ENCODE measurements at regions not wholly inside any gene's neighbourhood (a gene's known extent, or its start where the extent isn't known, plus 50 kb on each side); places are given as distances from the start of the nearest gene placed in this dataset.
A peak's percentile ranks its signal among the peaks of the same experiment; 100 is the strongest.

DNA sequence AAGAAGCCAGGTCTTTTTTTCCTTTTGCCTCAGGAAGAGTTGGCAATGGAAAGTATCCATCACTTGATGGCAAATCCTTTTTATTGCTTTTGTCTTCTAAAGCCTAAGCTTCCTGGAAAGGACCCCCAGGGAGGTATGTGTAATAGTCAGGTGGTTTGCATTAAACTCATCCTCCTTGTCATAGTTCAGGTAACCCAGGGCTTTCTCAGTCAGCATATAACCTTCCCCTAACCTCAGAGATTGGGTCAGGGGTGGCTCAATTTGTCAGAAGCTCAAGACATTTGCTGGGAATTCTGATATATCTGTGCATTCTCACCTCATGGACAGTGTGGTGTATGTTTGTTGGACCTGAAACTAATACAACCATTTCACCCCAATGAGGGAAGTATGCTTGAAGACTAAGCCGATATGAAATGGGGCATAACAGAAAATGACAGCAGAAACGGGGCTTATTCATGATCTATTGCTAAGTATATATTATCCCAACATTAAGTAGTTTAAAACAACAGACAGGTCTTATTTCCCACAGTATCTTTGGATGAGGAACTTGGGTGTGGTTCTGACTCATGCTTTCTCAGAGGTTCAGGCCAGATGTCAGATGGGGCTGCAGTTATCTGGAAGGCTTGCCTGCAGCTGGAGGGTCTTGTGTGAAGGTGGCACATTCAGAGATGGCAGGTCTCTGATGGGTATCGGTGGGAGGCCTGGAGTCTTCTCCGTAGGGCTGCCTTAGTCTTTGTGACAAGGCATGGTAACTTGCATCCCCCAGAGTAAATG, 135.8 kb upstream of the SPON1 start:
- TF ChIP-seq, protein P1, sequence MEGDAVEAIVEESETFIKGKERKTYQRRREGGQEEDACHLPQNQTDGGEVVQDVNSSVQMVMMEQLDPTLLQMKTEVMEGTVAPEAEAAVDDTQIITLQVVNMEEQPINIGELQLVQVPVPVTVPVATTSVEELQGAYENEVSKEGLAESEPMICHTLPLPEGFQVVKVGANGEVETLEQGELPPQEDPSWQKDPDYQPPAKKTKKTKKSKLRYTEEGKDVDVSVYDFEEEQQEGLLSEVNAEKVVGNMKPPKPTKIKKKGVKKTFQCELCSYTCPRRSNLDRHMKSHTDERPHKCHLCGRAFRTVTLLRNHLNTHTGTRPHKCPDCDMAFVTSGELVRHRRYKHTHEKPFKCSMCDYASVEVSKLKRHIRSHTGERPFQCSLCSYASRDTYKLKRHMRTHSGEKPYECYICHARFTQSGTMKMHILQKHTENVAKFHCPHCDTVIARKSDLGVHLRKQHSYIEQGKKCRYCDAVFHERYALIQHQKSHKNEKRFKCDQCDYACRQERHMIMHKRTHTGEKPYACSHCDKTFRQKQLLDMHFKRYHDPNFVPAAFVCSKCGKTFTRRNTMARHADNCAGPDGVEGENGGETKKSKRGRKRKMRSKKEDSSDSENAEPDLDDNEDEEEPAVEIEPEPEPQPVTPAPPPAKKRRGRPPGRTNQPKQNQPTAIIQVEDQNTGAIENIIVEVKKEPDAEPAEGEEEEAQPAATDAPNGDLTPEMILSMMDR (IDR thresholded peaks at IDR 0.05; ENCODE audit: insufficient read depth, low read length, missing control alignments) = no peak
- ChIA-PET CTCF (no interaction called here), POLR2A (no interaction called here)
- DNase-seq (ENCODE audit: low read depth, low spot score) = no peak
- no peak overlapping the region for H3K4me3 ChIP-seq (ENCODE audit: low read depth, low read length)

DNA sequence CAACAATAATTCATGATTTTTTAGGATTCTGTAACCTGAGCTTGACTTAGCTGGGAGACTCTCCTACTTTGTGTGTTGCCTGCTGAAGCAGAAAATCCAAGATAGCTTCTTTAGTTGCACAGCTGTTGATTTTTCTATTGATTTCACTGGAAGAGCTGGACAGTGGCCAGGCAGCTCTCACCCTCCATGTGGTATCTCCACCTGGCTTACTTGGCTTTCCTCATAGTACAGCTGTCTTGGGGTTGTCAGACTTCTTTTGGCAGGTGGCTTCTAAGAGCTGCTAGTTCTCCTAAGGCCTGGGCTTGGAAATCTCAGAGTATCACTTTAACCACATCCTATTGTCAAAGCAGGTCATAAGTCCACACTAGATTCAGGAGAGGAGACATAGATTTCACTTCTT, 130.8 kb upstream of the SPON1 start:
- DNase-seq (ENCODE audit: low read depth, low spot score) = no peak
- CTCF ChIA-PET = no interaction called here

DNA sequence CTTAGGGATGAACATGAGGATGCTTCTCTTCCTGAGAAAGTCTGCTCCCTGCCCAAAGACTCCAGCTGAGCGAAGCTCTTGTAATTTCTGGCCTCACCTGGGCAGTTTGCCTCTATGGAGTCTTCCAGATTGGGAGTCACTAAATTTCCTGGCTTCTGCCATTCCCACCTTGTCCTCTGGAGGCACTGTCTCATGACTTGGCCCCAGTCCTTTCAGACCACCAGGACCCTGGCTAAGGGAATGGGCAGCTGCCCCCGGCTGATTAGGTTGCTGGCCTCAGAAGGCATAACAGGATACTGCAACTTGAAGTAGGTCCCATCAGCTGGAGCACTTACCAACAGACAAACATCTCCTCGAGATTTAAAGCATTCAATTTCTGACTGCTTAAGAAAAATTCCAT, 128.1 kb upstream of the SPON1 start:
- POLR2A ChIA-PET = no interaction called here
- CTCF ChIA-PET = no interaction called here
- TF ChIP-seq, protein P1 (IDR thresholded peaks at IDR 0.05; ENCODE audit: insufficient read depth, low read length, missing control alignments) = peak; percentile 31
- H3K4me3 ChIP-seq (ENCODE audit: low read depth, low read length) = no peak overlapping the region
- DNase-seq (ENCODE audit: low read depth, low spot score) = no peak

More for the DNA sequence above, 130.8 kb upstream of the SPON1 start:
- no peak overlapping the region for H3K4me3 ChIP-seq (ENCODE audit: low read depth, low read length)
- TF ChIP-seq, protein P1 (IDR thresholded peaks at IDR 0.05; ENCODE audit: insufficient read depth, low read length, missing control alignments) = no peak
- POLR2A ChIA-PET = no interaction called here

DNA sequence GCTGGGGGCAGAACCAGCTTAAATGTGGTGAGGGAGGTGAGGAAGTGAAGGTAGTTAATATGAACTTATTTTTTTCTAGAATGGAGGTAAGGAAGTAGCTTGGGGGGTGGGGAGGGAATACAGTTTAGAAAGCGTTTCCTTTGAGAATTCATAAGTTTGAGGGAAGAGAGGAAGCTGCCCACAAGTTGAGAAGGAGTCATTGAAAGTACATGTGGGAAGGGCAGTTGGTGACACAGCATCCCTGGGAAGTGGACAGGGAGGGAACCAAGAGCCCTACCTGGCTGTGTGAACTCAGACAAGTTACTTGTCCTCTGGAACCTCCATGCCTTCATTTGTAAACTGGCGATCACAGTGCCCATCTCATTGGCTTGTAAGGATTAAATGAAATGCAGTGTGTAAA, 125.9 kb upstream of the SPON1 start:
- POLR2A ChIA-PET = no interaction called here
- CTCF ChIA-PET = no interaction called here
- TF ChIP-seq, protein P1 (IDR thresholded peaks at IDR 0.05; ENCODE audit: insufficient read depth, low read length, missing control alignments) = no peak
- DNase-seq (ENCODE audit: low read depth, low spot score) = no peak
- no peak overlapping the region for H3K4me3 ChIP-seq (ENCODE audit: low read depth, low read length)

DNA sequence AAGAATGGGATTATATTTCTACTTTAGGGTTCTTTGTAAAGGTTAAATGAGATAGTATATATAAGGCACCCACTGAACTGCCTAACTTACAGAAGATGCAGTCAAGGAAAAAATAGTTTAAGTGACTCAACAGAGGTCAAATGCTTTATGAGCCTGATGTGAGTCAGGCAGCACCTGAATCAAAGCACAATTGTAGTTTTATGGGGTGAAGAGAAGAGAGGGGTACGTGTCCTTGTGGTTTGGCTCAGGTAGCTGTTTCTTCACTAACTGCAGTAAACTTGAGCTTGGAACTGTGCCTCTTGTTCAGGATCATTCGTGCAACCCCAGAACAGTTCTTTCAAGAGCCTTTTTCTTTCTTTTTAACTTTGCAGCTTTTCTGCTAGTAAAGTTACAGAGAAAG, 125.2 kb upstream of the SPON1 start:
- no peak overlapping the region for H3K4me3 ChIP-seq (ENCODE audit: low read depth, low read length)
- TF ChIP-seq, protein P1 (IDR thresholded peaks at IDR 0.05; ENCODE audit: insufficient read depth, low read length, missing control alignments) = no peak
- DNase-seq (ENCODE audit: low read depth, low spot score) = no peak
- CTCF ChIA-PET = no interaction called here
- POLR2A ChIA-PET = no interaction called here

DNA sequence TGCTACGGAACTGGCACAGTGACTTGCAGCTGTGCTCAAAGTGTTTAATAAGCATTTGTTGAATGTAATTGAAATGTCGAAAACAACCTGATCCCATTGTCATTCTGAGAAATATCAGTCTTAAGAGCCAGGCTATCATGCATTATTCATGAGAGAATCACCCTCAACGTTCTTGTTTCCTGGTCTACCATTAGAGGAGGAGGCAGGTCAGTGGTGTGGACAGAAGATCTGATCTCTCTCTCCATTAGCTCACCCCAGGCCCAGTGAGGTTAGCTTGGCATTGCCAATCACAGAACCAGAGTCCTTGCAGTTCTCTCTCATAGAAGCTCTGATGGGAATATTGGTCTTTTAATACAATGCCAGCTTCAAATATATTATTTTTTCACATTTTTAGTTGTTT, 121.1 kb upstream of the SPON1 start:
- ChIA-PET POLR2A (no interaction called here), CTCF (no interaction called here)
- no peak for DNase-seq (ENCODE audit: low read depth, low spot score)
- TF ChIP-seq, protein P1 (IDR thresholded peaks at IDR 0.05; ENCODE audit: insufficient read depth, low read length, missing control alignments) = no peak
- no peak overlapping the region for H3K4me3 ChIP-seq (ENCODE audit: low read depth, low read length)

Data from AG04449 (cell line).